GM12878 (cell line): ENCODE measurements at regions not wholly inside any gene's neighbourhood (a gene's known extent, or its start where the extent isn't known, plus 50 kb on each side); places are given as distances from the start of the nearest gene placed in this dataset.

Experiments used
- ATAC-seq: fragments of 200-7000 bp; cut with Tn5 transposase; 3 replicates; pipeline ENCODE4 v1.9.1; 2020; ENCODE audit warnings: mild to moderate bottlenecking, moderate library complexity
- BruUV-seq: library from RNA; stranded (reverse); fragments of 400-500 nt; replicated peaks from 2 replicates; lab custom pipeline; 2021; lab: Mats Ljungman, UMichigan
- CTCF ChIA-PET: fragments of 300-600 bp; sonication (Branson Sonifier 250); formaldehyde crosslinking; extraction: SDS; loops from one replicate; lab custom pipeline; 2021; ENCODE audit warnings: inconsistent platforms; lab: Yijun Ruan, JAX
- POLR2A ChIA-PET: fragments of 350-600 bp; formaldehyde crosslinking; extraction: SDS; loops from one replicate; lab custom pipeline; 2021; ENCODE audit warnings: inconsistent platforms; lab: Charles Lee
- RAD21 ChIA-PET: fragments of 300-600 bp; sonication (Branson Sonifier 250); formaldehyde crosslinking; loops from one replicate; lab custom pipeline; 2023; ENCODE audit warnings: antibody characterized with exemption; ENCODE audit not compliant: unreplicated experiment; lab: Charles Lee
- SMC1A ChIA-PET: fragments of 300-600 bp; sonication (Branson Sonifier 250); formaldehyde crosslinking; loops from one replicate; lab custom pipeline; 2023; ENCODE audit not compliant: unreplicated experiment, uncharacterized antibody; lab: Charles Lee
- DNase-seq: peaks from one replicate; pipeline ENCODE4 v3.0.0-alpha.2; 2011; ENCODE audit warnings: low read depth, low spot score
- FAIRE-seq: peaks from 3 replicates; lab custom pipeline; 2011; peaks lifted over from hg19 to GRCh38; lab: Jason Lieb, UNC
- H2AFZ ChIP-seq: 2 replicates; pipeline ENCODE4 v1.6.0; 2011; ENCODE audit warnings: low read depth, low read length, control low read depth; ENCODE audit not compliant: control insufficient read depth
- H3K27ac ChIP-seq: 2 replicates; pipeline ENCODE4 v1.5.1; 2011; ENCODE audit warnings: control low read depth; ENCODE audit not compliant: control insufficient read depth, insufficient read depth
- H3K27me3 ChIP-seq, 2 experiments: replicated peaks in 1 of 2; 2 replicates each; pipeline versions ENCODE4 v1.6.0 to v1.6.1; 2011; ENCODE audit warnings: low read length in 1 of 2; ENCODE audit not compliant: control insufficient read depth in 2 of 2, insufficient read depth in 2 of 2
- H3K36me3 ChIP-seq, 2 experiments: 2 replicates each; pipeline ENCODE4 v1.5.1; 2011; ENCODE audit warnings: low read length in 1 of 2; ENCODE audit not compliant: control insufficient read depth in 2 of 2, insufficient read depth in 2 of 2
- H3K4me1 ChIP-seq: 2 replicates; pipeline ENCODE4 v1.6.1; 2011; ENCODE audit warnings: mild to moderate bottlenecking, low read length, moderate library complexity, mixed read lengths; ENCODE audit not compliant: control insufficient read depth, insufficient read depth
- H3K4me2 ChIP-seq: 2 replicates; pipeline ENCODE4 v1.6.0; 2011; ENCODE audit warnings: control low read depth; ENCODE audit not compliant: control insufficient read depth, insufficient read depth
- H3K4me3 ChIP-seq: fragments of 200-600 bp; sonication (generic); 2 replicates; pipeline ENCODE4 v1.5.1; 2016
- H3K79me2 ChIP-seq: 2 replicates; pipeline ENCODE4 v1.6.0; 2011; ENCODE audit warnings: low read length; ENCODE audit not compliant: control insufficient read depth, insufficient read depth
- H3K9ac ChIP-seq: 2 replicates; pipeline ENCODE4 v1.8.0; 2011; ENCODE audit warnings: low read length, control low read depth, mixed read lengths; ENCODE audit not compliant: control insufficient read depth, insufficient read depth
- H3K9me3 ChIP-seq: replicated peaks from 3 replicates; pipeline ENCODE4 v1.5.1; 2011; ENCODE audit warnings: mild to moderate bottlenecking, low read length; ENCODE audit not compliant: control insufficient read depth, insufficient read depth
- H4K20me1 ChIP-seq: 2 replicates; pipeline ENCODE4 v1.6.0; 2011; ENCODE audit not compliant: control insufficient read depth, insufficient read depth
- CEBPZ ChIP-seq: fragments of 150-350 bp; IDR thresholded peaks from 2 replicates; pipeline ENCODE4 v1.6.1; 2016; ENCODE audit warnings: low read depth, low read length
- E2F8 ChIP-seq: fragments of 450-650 bp; IDR thresholded peaks from 2 replicates; pipeline ENCODE4 v1.6.1; 2018; ENCODE audit warnings: mild to moderate bottlenecking, low read depth, moderate library complexity; ENCODE audit not compliant: partially characterized antibody
- FOXM1 ChIP-seq: IDR thresholded peaks from 2 replicates; pipeline ENCODE4 v1.6.1; 2012; ENCODE audit warnings: low read depth, mild to moderate bottlenecking, inconsistent platforms, low read length, moderate library complexity
- HDAC2 ChIP-seq: fragments of 200-600 bp; sonication (generic); IDR thresholded peaks from 2 replicates; pipeline ENCODE4 v1.6.1; 2017
- KAT2A ChIP-seq: conservative IDR thresholded peaks from 2 replicates; pipeline ENCODE4 v1.6.1; 2011; ENCODE audit warnings: low read depth, low read length; ENCODE audit not compliant: control insufficient read depth
- MAX ChIP-seq: IDR thresholded peaks from 2 replicates; pipeline ENCODE4 v1.6.1; 2012; ENCODE audit warnings: low read depth, low read length, improper control_type of control experiment
- MLLT1 ChIP-seq: fragments of 450-650 bp; IDR thresholded peaks from 2 replicates; pipeline ENCODE4 v1.6.1; 2016; ENCODE audit warnings: mild to moderate bottlenecking
- POLR2AphosphoS5 ChIP-seq: IDR thresholded peaks from 2 replicates; pipeline ENCODE4 v1.6.1; 2011; ENCODE audit warnings: mild to moderate bottlenecking, low read length, inconsistent platforms
- RCOR1 ChIP-seq: conservative IDR thresholded peaks from 2 replicates; pipeline ENCODE4 v1.6.1; 2012; ENCODE audit warnings: low read depth, low read length, improper control_type of control experiment
- WGBS: methylation state at CpG from one replicate; pipeline ENCODE4 v1.1.6; 2016; ENCODE audit warnings: low lambda C conversion rate; ENCODE audit not compliant: insufficient replicate concordance, insufficient coverage; ENCODE audit errors: missing lambda C conversion rate; 5-methylcytosine and 5-hydroxymethylcytosine counted together
- in situ Hi-C: fragments of 300-500 bp; cut with MboI; formaldehyde crosslinking; loops from 9 replicates; pipeline ENCODE4 v1.14.3; 2018; ENCODE audit warnings: mixed read lengths
- intact Hi-C: fragments of 100-400 bp; cut with micrococcal nuclease; formaldehyde crosslinking; loops from one replicate; pipeline ENCODE4 v1.14.2; 2022; ENCODE audit not compliant: unreplicated experiment
- TF ChIP-seq, protein P1 (sequence below): fragments of 450-650 bp; formaldehyde crosslinking; IDR thresholded peaks from 2 replicates; pipeline ENCODE4 v1.4.0; 2020; ENCODE audit warnings: mild to moderate bottlenecking, moderate library complexity

- no peak for TF ChIP-seq CEBPZ
Observed at GRCh38 chr11:87779276-87780067, 395.8 kb downstream of the RAB38 start (continued).

GRCh38 chr11:87778357-87778756, 396.9 kb downstream of the RAB38 start:
- Histone ChIP-seq H3K27me3 (no peaks in the 10 kb centered on the region), H3K9ac (no peak overlapping the region), H3K36me3 (no peaks in the 10 kb centered on the region), H3K27ac (no peak overlapping the region), H3K4me1 (no peaks in the 10 kb centered on the region), H3K4me3 (no peak overlapping the region), H2AFZ (no peak overlapping the region), H3K79me2 (no peaks in the 10 kb centered on the region), H4K20me1 (no peaks in the 10 kb centered on the region), H3K4me2 (no peak overlapping the region), H3K9me3 (no peaks in the 10 kb centered on the region)
- FAIRE-seq (no peak), DNase-seq (no peak), ATAC-seq (no peak)
- RAD21 ChIA-PET, result no interaction called here
- in situ Hi-C loops (no loop called here), intact Hi-C loops (no loop called here)
- SMC1A ChIA-PET, result no interaction called here
- BruUV-seq, result no TSS peak
- CTCF ChIA-PET, result no interaction called here
- WGBS, result 91% methylated on average over 2 of the region's 2 CpGs
- POLR2A ChIA-PET, result no interaction called here
- TF ChIP-seq MLLT1 (no peak), HDAC2 (no peak), RCOR1 (no peak), MAX (no peak), E2F8 (no peak), FOXM1 (no peak), KAT2A (no peak), POLR2AphosphoS5 (no peak)
- TF ChIP-seq, protein P1, sequence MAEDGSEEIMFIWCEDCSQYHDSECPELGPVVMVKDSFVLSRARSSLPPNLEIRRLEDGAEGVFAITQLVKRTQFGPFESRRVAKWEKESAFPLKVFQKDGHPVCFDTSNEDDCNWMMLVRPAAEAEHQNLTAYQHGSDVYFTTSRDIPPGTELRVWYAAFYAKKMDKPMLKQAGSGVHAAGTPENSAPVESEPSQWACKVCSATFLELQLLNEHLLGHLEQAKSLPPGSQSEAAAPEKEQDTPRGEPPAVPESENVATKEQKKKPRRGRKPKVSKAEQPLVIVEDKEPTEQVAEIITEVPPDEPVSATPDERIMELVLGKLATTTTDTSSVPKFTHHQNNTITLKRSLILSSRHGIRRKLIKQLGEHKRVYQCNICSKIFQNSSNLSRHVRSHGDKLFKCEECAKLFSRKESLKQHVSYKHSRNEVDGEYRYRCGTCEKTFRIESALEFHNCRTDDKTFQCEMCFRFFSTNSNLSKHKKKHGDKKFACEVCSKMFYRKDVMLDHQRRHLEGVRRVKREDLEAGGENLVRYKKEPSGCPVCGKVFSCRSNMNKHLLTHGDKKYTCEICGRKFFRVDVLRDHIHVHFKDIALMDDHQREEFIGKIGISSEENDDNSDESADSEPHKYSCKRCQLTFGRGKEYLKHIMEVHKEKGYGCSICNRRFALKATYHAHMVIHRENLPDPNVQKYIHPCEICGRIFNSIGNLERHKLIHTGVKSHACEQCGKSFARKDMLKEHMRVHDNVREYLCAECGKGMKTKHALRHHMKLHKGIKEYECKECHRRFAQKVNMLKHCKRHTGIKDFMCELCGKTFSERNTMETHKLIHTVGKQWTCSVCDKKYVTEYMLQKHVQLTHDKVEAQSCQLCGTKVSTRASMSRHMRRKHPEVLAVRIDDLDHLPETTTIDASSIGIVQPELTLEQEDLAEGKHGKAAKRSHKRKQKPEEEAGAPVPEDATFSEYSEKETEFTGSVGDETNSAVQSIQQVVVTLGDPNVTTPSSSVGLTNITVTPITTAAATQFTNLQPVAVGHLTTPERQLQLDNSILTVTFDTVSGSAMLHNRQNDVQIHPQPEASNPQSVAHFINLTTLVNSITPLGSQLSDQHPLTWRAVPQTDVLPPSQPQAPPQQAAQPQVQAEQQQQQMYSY (CRISPR knock-in tag), result no peak
